BJ (cell line): ENCODE measurements at regions not wholly inside any gene's neighbourhood (a gene's known extent, or its start where the extent isn't known, plus 50 kb on each side); places are given as distances from the start of the nearest gene placed in this dataset.

Experiments used
- CTCF ChIA-PET: fragments of 350-600 bp; formaldehyde crosslinking; extraction: SDS; loops from one replicate; lab custom pipeline; 2021; ENCODE audit warnings: antibody characterized with exemption, inconsistent platforms; lab: Yijun Ruan, JAX
- POLR2A ChIA-PET: fragments of 300-600 bp; sonication (Branson Sonifier 250); formaldehyde crosslinking; extraction: SDS; loops from one replicate; lab custom pipeline; 2021; ENCODE audit warnings: antibody characterized with exemption; lab: Charles Lee
- DNase-seq: peaks from one replicate; pipeline ENCODE4 v3.0.0-alpha.2; 2011; ENCODE audit warnings: low read depth
- H3K27me3 ChIP-seq: 2 replicates; pipeline ENCODE4 v1.6.0; 2011; ENCODE audit warnings: low read length; ENCODE audit not compliant: control insufficient read depth, insufficient read depth
- H3K36me3 ChIP-seq: 2 replicates; pipeline ENCODE4 v1.5.1; 2011; ENCODE audit warnings: low read length; ENCODE audit not compliant: control insufficient read depth, insufficient read depth
- H3K4me3 ChIP-seq: 2 replicates; pipeline ENCODE4 v1.5.1; 2011; ENCODE audit warnings: low read depth, mild to moderate bottlenecking, control low read depth, low read length
- TF ChIP-seq, protein P1 (sequence below): IDR thresholded peaks from 2 replicates; pipeline ENCODE4 v1.5.1; 2011; ENCODE audit warnings: low read depth, mild to moderate bottlenecking, control low read depth, inconsistent platforms, low read length, moderate library complexity; ENCODE audit not compliant: insufficient read depth

DNA sequence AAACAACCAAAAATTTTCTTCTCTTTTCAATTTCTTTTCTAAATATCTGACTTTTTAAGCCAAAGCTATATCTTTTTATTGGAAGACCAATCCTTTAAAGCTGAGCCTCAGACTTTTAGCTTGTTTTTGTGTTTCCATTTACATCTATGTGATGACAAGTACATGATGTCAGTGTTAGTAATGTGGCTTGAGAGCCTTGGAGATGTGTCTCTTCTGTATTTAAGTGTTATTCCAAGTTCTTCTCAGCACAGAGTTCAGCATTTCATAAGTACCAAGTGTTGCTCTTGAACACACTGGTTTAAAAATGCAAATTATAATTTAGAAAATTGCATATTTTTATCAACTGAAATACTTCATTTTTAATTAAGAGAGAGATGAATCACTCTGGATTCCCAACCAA is 948.9 kb upstream of the FLRT2 start:
- Histone ChIP-seq H3K36me3 (no peaks in the 10 kb centered on the region), H3K4me3 (no peak overlapping the region), H3K27me3 (no peaks in the 10 kb centered on the region)
- ChIA-PET CTCF (no interaction called here), POLR2A (no interaction called here)
- TF ChIP-seq, protein P1, sequence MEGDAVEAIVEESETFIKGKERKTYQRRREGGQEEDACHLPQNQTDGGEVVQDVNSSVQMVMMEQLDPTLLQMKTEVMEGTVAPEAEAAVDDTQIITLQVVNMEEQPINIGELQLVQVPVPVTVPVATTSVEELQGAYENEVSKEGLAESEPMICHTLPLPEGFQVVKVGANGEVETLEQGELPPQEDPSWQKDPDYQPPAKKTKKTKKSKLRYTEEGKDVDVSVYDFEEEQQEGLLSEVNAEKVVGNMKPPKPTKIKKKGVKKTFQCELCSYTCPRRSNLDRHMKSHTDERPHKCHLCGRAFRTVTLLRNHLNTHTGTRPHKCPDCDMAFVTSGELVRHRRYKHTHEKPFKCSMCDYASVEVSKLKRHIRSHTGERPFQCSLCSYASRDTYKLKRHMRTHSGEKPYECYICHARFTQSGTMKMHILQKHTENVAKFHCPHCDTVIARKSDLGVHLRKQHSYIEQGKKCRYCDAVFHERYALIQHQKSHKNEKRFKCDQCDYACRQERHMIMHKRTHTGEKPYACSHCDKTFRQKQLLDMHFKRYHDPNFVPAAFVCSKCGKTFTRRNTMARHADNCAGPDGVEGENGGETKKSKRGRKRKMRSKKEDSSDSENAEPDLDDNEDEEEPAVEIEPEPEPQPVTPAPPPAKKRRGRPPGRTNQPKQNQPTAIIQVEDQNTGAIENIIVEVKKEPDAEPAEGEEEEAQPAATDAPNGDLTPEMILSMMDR = no peak
- DNase-seq = no peak

DNA sequence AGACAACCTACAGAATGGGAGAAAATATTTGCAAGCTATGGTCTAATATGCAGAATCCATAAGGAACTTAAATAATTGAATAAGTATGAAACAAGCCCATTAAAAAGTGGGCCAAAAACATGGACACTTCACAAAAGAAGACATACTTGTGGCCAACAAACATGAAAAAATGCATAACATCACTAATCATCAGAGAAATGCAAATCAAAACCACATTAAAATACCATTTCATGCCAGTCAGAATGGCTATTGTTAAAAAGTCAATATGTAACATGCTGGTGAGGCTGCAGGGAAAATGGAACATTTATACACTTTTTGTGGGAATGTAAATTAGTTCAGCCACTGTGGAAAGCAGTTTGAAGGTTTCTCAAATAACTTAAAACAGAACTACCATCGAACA is 945.4 kb upstream of the FLRT2 start:
- no peak for DNase-seq
- CTCF ChIA-PET = interaction anchor here (0.6 to 0.9 kb wide), 2 partner anchors 11 to 1198 kb away, joined by 3 read pairs; no protein-coding TSS in a partner anchor

DNA sequence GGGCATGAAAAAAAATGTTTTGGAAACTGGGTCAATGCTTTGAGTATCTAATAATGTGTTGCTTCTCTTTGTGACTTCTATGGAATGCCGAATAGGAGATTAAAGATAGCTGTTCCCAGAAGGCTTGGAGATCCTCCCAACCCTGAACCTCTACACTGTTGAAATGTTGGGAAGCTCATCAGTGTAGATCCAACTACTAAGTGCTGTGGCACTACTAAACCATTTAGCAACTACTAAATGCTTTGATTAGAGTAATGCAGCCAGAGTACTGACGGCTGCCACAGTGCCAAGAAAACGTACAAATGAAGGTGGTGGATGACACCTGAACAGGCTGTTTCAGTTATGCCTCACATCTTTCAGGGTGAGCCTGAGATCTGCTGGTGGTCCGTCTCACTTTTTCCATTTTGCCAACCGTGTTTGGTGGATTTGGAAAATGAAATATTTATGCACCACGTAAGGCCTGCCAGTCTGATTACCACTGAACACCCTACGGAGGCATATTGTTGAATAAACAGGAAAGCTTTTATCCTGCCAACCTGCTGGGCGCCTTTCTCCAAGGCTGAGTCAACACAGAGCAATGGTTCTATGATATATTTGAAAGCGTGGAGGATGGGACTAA is 938.0 kb upstream of the FLRT2 start:
- no peak overlapping the region for H3K4me3 ChIP-seq
- no peak for DNase-seq
- TF ChIP-seq, protein P1 = no peak
- POLR2A ChIA-PET = no interaction called here
- no peaks in the 10 kb centered on the region for H3K36me3 ChIP-seq
- no peaks in the 10 kb centered on the region for H3K27me3 ChIP-seq
- CTCF ChIA-PET = interaction anchor here (1.2 kb wide), 1 partner anchor 13 kb away, joined by 3 read pairs; no protein-coding TSS in a partner anchor

More for the DNA sequence above, 945.4 kb upstream of the FLRT2 start:
- H3K27me3 ChIP-seq = no peaks in the 10 kb centered on the region
- TF ChIP-seq, protein P1 = no peak
- POLR2A ChIA-PET = no interaction called here
- no peak overlapping the region for H3K4me3 ChIP-seq
- no peaks in the 10 kb centered on the region for H3K36me3 ChIP-seq

DNA sequence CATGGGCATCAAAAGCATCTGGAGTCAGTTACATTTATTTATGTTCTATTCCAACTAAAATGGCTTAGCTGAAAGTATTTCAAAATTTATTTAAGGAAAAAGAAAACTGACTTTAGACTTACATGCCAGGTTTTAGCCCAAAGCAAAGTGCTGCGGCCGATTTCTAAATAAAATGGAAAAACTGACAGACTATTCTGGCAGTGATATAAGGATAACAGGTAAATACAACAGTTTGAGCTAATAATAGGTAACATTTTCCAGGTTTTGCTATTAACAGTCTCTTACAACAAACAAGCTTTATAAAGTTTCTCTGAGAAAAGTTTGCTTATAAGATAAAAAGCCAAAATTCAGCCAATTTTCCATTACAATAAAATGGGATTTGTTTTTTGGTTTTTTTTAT is 937.2 kb upstream of the FLRT2 start:
- TF ChIP-seq, protein P1 = no peak
- ChIA-PET CTCF (no interaction called here), POLR2A (no interaction called here)
- no peaks in the 10 kb centered on the region for H3K27me3 ChIP-seq
- DNase-seq = no peak
- no peak overlapping the region for H3K4me3 ChIP-seq
- no peaks in the 10 kb centered on the region for H3K36me3 ChIP-seq

DNA sequence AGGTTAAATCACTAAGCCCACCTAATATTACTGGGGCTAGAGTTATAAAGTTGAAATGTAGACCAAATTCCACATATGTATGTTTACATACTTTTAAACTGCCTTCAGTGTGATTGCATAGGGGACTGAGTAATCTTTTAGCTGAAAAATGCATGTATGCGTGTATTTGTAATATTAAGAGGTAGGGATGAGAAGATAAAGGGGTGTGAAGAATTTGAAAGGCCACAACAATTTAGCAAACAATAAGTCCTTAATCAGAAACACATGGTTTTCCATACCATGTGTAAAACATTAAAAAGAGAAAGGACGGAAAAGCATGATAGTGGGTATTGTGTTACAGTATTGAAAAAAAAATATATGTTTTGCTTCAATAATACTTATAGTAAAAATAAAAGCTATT is 919.9 kb upstream of the FLRT2 start:
- Histone ChIP-seq H3K4me3 (no peak overlapping the region), H3K27me3 (no peaks in the 10 kb centered on the region), H3K36me3 (no peaks in the 10 kb centered on the region)
- DNase-seq = no peak
- POLR2A ChIA-PET = no interaction called here
- TF ChIP-seq, protein P1 = no peak
- CTCF ChIA-PET = no interaction called here
